GM10266 (cell line): ENCODE measurements at regions not wholly inside any gene's neighbourhood (a gene's known extent, or its start where the extent isn't known, plus 50 kb on each side); places are given as distances from the start of the nearest gene placed in this dataset.
"Not testable (repeated sequence)": the region's sequence is repeated elsewhere in the genome, so short reads cannot be mapped to it uniquely, and the experiment has no call there.

ENCODE experiments used
- DNase-seq: peaks from one replicate; pipeline ENCODE4 v3.0.0; 2012; ENCODE audit errors: extremely low spot score
- CTCF ChIP-seq: IDR thresholded peaks from 2 replicates; pipeline ENCODE4 v1.5.1; 2012; ENCODE audit warnings: mild to moderate bottlenecking, low read depth; ENCODE audit not compliant: control insufficient read depth, insufficient read depth; ENCODE audit errors: missing control alignments

- no peak for DNase-seq
- no peak for TF ChIP-seq CTCF
These were observed 136.6 kb upstream of the ZC3H15 start for GRCh38 chr2:186349508-186349907.

GRCh38 chr2:186354160-186354559 lies 131.9 kb upstream of the ZC3H15 start:
- DNase-seq: not testable (repeated sequence)

- no peak for DNase-seq
These were observed 120.7 kb upstream of the ZC3H15 start for GRCh38 chr2:186365406-186365805.

GRCh38 chr2:186379052-186379451 lies 107.0 kb upstream of the ZC3H15 start:
- no peak for TF ChIP-seq CTCF
- no peak for DNase-seq

More at GRCh38 chr2:186365406-186365805, 120.7 kb upstream of the ZC3H15 start:
- no peak for TF ChIP-seq CTCF

GRCh38 chr2:186380805-186381204 lies 105.3 kb upstream of the ZC3H15 start:
- TF ChIP-seq CTCF: no peak
- no peak for DNase-seq

GRCh38 chr2:186381573-186381972 lies 104.5 kb upstream of the ZC3H15 start:
- no peak for TF ChIP-seq CTCF
- DNase-seq: no peak

GRCh38 chr2:186382932-186383331 lies 103.1 kb upstream of the ZC3H15 start:
- no peak for TF ChIP-seq CTCF
- DNase-seq: no peak

- DNase-seq: no peak
- no peak for TF ChIP-seq CTCF
These were observed 101.8 kb upstream of the ZC3H15 start for GRCh38 chr2:186384226-186384625.

- DNase-seq: not testable (repeated sequence)
These were observed 100.3 kb upstream of the ZC3H15 start for GRCh38 chr2:186385638-186386201.
